ENCODE measurements at regions not wholly inside any gene's neighbourhood (a gene's known extent, or its start where the extent isn't known, plus 50 kb on each side); places are given as distances from the start of the nearest gene placed in this dataset.

DNA sequence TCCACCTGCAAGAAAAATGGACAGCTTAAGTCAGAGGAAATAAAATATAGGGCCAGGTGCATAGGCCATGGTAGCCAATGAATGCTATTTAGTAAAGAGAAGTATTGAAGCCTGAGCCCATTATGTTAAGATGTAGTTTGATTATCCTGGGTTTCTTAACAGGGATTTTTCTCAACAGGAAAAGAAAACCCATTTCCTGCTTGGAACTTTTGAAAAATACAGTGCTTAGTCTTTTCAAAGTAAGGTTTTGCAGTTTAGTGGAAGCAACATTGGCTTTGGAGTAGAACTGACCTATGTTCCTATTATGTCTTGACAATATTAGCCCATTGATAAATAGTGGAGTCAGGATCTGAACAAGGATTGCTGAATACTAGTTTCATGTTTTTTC is 259.5 kb upstream of the TGFBR2 start:
- TF ChIP-seq, protein P1, sequence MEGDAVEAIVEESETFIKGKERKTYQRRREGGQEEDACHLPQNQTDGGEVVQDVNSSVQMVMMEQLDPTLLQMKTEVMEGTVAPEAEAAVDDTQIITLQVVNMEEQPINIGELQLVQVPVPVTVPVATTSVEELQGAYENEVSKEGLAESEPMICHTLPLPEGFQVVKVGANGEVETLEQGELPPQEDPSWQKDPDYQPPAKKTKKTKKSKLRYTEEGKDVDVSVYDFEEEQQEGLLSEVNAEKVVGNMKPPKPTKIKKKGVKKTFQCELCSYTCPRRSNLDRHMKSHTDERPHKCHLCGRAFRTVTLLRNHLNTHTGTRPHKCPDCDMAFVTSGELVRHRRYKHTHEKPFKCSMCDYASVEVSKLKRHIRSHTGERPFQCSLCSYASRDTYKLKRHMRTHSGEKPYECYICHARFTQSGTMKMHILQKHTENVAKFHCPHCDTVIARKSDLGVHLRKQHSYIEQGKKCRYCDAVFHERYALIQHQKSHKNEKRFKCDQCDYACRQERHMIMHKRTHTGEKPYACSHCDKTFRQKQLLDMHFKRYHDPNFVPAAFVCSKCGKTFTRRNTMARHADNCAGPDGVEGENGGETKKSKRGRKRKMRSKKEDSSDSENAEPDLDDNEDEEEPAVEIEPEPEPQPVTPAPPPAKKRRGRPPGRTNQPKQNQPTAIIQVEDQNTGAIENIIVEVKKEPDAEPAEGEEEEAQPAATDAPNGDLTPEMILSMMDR (conservative IDR thresholded peaks at IDR 0.05) = no peak
- no peak for TF ChIP-seq ZFX (IDR thresholded peaks at IDR 0.05)
- no peak overlapping the region for H3K27ac ChIP-seq

DNA sequence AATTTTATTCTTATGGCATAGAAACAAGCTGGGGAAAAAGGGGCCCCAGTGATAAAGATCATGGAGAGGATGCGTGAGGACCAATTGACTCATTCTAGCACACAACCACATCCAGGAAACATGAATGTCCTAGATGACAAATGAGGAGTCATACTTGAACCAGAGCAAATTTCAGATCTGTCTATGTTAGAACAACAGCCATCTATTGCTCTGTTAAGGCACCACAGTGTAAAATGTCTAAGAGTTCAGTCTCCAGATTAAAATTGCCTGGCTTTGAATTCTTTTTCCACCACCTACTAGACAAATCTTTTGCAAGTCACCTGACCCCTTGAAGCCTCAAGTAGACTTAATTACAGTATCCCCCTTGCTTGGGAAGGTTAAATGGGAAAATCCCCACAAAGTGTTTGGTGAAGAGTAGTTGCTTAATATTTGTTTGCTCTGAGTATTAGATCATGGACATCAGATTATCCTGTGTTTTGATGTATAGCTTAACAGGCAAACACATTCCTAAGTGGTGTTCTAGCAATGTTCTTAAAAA is 258.7 kb upstream of the TGFBR2 start:
- no peak overlapping the region for H3K27ac ChIP-seq
- TF ChIP-seq, protein P1 (conservative IDR thresholded peaks at IDR 0.05) = no peak
- TF ChIP-seq ZFX (IDR thresholded peaks at IDR 0.05) = no peak

DNA sequence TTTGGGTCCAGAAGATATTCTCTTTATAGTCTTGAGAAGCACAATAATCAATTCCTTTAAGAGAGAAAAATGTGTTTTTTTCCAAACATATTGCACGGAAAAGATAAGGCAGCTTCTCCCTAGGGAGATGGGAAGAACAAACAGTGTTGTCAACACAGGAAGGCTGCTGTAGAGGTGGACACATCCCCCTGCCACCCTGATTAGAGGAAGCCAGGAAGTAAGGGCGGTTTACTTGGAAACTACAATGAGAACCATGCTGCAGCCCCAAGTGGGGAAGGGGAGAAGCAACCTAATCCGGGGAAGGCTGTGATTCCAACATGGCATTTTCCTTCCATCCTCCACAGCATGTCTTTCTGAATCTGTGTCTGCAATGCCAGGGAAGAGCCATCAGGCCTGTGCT is 256.9 kb upstream of the TGFBR2 start:
- H3K27ac ChIP-seq = no peak overlapping the region
- TF ChIP-seq, protein P1 (conservative IDR thresholded peaks at IDR 0.05) = no peak
- TF ChIP-seq ZFX (IDR thresholded peaks at IDR 0.05) = no peak

DNA sequence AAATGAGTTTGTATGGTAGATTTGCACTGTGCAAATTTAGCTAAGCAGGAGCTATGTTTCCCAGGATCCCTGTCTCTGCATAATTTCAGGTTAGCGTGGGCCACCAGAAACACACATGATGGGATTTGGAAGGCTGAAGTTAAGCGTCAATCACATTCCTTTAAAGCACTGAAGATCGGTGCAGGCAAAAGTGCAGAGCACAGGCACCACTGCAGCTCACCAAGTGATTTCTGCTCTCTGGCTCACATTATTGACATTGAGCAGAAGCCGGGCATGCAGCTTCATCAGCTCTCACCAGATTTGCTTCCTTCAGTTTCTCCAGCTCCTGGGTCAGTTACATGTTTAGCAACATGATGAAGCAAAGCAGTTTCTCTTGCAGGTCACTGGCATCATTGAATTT is 256.4 kb upstream of the TGFBR2 start:
- TF ChIP-seq ZFX (IDR thresholded peaks at IDR 0.05) = no peak
- TF ChIP-seq, protein P1 (conservative IDR thresholded peaks at IDR 0.05) = no peak
- H3K27ac ChIP-seq = no peak overlapping the region

DNA sequence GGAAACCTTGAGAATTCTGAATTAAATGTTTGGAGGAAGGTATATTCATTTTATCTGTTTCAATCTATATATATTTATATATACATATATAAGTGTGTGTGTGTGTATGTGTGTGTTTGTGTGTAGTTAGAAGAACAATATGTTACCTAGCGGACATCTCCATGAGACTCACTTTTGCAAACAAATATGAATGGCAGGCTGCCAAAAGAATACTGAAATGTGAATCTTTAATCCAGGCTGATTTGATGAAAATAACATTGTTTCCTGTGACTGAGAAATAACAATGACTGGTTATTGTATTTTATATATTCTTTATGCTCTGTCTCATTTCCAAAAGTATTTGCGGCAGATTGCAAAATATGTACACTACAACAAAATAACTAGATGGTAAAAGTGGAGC is 255.5 kb upstream of the TGFBR2 start:
- TF ChIP-seq, protein P1 (conservative IDR thresholded peaks at IDR 0.05) = no peak
- no peak for TF ChIP-seq ZFX (IDR thresholded peaks at IDR 0.05)
- no peak overlapping the region for H3K27ac ChIP-seq

DNA sequence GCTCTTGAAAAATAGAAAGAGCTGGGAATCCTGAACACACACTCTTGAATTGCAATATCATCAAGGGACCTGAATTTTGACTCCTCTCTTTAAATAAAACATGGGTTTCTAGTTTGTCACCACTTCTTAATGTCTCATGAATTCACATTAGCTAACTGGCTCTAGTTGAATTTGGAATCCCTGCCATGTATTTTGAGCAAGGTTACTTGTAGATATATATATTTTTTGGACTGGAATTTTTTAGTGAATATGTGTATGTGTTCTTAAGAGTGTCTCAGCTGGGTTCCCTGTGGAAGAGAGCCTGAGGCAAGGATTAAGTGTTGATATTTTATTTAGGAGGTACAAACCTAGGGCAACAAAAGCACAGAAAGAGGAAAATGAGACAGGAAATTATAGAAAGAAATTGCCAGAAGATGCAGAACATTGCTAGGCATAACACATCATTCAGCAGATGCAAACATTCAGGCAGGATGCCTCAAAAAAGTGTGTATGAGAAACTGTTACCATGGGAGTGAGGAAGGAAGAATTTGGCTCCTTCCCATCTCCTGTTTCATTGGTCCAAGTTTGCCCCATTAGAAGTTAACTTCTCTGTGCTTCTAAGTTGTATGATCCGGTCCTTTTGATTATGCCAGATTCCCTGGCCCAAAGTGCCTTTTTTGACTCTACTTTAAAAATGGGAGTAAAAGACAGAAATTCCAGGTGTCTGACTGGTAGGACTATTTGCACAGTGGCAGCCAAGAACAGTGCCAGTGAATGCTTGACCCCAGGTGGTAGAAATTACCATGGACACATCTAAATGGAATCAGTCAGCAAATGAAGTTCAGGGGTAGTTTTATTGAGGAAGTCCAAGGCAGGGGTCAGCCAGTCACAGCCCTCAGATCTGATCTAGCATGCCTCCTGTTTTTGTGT is 253.7 kb upstream of the TGFBR2 start:
- no peak overlapping the region for H3K27ac ChIP-seq
- TF ChIP-seq, protein P1 (conservative IDR thresholded peaks at IDR 0.05) = no peak
- TF ChIP-seq ZFX (IDR thresholded peaks at IDR 0.05) = no peak

DNA sequence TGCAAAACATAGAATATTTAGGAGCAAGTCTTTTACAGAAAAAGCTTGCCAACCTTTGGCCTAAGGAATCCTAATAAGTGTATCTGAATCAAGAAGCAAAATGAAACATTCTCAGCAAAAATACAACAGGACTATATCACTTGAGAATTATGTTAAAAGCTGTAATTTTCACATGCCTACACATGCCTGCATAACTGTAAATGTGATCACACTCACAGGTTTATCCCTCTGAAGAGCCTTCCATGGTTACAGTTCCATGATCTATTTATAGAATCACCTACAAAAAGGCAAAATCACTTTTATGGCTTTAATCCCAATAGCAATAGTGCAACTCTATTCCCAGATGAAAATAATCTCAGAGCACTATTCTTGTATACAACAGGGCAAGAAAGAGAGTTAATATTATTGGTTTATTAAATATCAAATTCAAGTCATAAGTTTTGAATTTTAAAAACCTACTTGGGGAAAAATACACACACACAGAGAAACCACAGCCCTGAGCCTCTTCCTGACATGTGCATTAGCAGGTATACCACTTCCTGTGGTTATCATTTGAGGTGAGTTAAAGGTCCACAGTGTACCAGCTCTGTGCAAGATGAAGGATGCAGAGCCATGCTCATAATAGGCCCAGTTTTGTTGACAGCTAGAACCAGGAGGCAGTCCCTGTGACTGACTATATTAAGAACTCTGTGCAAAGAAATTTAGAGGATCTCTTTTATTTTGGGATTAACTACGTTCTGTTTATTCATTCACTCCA is 252.5 kb upstream of the TGFBR2 start:
- peak overlapping the region; percentile 81 for H3K27ac ChIP-seq
- TF ChIP-seq, protein P1 (conservative IDR thresholded peaks at IDR 0.05) = no peak
- TF ChIP-seq ZFX (IDR thresholded peaks at IDR 0.05) = no peak
